22Rv1 (cell line): ENCODE measurements at regions not wholly inside any gene's neighbourhood (a gene's known extent, or its start where the extent isn't known, plus 50 kb on each side); places are given as distances from the start of the nearest gene placed in this dataset.

ENCODE experiments used
- H3K27ac ChIP-seq: fragments of 450-650 bp; 2 replicates; pipeline ENCODE4 v1.5.1; 2017
- ZFX ChIP-seq: fragments of 450-650 bp; IDR thresholded peaks from 2 replicates; pipeline ENCODE4 v1.6.1; 2017; ENCODE audit warnings: antibody characterized with exemption, borderline replicate concordance
- TF ChIP-seq, protein P1 (sequence below): fragments of 450-650 bp; IDR thresholded peaks from 2 replicates; pipeline ENCODE4 v1.5.1; 2017; ENCODE audit warnings: mild to moderate bottlenecking

DNA sequence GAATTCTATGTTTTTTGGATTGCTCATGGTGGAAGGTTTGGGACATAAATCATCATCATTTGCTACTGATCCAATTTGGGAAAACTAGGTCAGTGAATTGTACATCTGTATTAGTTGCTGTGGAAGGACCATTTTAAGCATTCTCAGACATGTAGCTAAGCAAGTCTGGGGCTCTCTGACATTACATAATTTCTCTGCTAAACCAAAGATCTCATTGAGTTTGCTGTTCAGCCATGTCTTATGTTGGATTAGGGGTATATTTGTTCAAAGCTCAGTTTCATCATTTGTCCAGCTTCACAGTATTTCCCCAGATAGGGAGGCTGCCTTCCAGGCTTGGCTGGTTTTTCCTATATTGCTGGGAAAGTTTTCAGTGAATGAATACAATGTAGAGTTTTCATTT lies 399.7 kb downstream of the MTX2 start:
- no peak overlapping the region for H3K27ac ChIP-seq
- TF ChIP-seq ZFX: no peak
- TF ChIP-seq, protein P1, sequence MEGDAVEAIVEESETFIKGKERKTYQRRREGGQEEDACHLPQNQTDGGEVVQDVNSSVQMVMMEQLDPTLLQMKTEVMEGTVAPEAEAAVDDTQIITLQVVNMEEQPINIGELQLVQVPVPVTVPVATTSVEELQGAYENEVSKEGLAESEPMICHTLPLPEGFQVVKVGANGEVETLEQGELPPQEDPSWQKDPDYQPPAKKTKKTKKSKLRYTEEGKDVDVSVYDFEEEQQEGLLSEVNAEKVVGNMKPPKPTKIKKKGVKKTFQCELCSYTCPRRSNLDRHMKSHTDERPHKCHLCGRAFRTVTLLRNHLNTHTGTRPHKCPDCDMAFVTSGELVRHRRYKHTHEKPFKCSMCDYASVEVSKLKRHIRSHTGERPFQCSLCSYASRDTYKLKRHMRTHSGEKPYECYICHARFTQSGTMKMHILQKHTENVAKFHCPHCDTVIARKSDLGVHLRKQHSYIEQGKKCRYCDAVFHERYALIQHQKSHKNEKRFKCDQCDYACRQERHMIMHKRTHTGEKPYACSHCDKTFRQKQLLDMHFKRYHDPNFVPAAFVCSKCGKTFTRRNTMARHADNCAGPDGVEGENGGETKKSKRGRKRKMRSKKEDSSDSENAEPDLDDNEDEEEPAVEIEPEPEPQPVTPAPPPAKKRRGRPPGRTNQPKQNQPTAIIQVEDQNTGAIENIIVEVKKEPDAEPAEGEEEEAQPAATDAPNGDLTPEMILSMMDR: no peak

DNA sequence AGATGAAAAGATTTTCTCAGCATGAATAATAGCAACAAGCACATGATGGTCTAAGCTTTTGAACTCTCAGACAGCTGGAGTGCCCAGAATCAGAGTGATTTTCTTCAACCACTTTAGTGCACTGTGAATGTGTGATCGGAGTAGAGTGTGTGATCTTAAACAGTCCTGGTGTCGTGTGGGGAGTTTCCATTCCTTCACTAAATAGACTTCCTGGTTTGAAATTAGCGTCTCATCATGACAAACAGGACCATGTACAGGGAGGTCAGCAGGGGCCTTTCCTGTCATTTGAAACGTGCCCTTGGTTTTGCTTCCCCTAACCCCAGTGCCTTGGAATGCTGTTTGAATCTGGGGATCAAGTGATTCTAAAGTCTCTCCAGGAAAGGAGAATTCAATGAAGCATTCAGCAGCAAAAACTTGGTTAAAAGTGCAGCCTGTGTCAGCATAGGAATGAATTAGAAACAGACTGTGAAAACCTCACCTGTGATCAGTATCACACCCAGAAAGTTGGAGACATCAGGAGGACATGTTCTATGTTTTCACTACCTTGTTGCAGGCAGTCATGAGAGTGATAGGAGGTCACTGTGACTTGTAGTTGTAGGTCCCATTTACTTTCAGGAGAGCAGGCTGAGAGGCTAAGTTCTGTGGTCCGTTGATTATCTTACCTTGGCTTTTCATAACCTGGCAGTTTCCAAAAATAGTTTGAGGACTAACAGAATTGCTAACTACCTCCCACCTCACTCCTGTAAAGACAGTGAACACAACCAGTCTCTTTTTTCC lies 400.3 kb downstream of the MTX2 start:
- no peak overlapping the region for H3K27ac ChIP-seq
- TF ChIP-seq, protein P1: no peak
- TF ChIP-seq ZFX: no peak

DNA sequence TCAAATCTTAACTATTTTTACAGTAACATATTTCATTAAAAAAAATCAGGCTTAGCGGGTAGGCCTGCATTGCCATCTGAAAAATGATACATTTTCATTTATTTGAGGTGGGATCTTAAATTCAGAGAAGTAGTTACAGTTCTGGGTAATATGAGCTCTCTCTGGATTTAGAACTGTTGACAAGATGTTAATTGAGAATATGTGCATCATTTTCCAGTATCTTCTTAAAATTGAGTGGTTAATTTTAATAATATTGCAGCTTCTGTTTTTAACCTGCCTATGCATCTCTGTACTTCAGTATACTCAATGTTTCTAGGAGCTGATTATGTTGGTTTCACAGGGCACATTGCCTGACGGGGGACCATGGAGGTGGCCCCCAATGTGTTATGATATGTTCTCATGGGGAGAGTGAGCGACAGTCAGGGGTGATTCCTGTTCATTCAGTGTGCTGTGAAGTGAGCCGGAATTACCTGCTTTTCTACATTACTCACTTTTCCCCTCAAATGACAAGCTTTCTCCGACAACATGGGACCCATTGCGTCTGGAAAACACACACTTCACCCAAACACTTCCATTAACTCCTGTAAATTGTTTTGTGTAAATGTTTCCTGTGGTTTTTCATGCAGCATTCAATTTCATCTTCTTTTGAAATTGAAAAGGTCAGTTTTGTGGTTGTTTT lies 406.2 kb downstream of the MTX2 start:
- TF ChIP-seq, protein P1: no peak
- no peak for TF ChIP-seq ZFX
- H3K27ac ChIP-seq: no peak overlapping the region

DNA sequence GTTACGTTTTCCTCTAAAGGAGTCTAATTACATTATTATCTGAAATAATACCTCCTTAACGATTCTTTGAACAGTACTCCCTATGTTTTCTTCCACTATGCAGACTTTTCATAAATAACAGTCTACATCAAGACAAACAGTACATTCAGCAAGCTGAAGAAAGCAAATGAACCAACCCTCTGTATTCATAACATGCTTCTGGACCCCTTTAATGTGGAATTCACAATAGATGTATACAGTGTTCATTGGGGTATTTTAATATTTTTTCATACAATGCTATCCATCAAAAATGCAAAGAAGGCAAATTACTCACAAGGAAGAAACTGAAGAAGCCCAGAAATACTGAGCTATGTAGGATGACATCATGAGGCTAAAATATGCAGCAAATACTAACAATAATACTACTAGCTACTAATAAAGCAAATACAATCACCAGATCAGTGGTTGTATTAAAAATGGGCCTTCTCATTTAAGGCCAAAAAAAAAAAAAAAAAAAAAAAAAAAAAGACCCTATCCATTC lies 408.6 kb downstream of the MTX2 start:
- no peak overlapping the region for H3K27ac ChIP-seq
- no peak for TF ChIP-seq ZFX
- TF ChIP-seq, protein P1: no peak

DNA sequence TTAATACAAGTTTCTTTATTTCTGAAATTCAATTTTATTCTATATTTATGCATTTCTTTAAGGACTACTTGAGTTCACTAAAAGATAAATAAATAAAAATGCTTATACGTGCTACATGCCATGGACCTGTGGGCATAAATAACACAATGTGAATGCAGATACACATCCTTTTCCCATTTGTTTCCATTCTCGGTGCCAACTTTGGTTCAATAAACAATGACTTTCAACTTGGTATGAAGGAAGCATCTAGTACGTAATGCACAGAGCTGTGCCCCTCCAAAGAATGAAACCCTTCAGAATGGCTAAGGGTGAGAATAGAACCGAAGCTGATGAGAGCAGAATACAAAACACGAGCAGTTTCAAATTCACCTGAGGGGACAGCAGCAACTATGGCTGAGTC lies 409.3 kb downstream of the MTX2 start:
- H3K27ac ChIP-seq: no peak overlapping the region
- no peak for TF ChIP-seq ZFX
- TF ChIP-seq, protein P1: no peak

DNA sequence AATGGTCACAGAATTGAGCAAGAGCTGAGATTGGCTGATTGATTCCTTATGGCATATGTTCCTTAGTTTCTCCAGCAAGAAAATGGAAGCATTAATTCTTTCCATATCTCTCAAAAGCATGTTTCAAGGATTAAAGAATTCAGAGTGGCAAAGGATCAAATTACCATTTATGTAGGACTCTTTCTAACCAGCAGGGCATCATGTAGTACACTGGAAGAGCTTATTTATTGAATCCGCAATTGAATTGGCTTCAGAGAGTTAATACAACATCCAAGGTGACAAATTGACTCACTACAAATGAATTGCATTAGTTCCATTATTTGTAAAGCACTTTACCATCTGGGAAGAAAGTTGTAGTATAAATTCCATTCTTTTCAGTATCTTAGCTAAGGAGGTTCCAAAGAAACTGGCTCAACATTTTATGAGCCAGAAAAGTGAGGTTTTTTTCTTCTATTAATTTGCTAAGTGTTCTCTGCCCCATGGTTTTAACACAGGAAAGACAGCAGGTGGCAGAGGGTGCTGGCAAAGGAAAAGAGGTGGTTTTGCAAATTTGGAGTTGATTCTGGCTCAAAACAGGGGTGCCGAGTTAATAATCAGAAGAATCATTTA lies 409.9 kb downstream of the MTX2 start:
- no peak for TF ChIP-seq ZFX
- TF ChIP-seq, protein P1: no peak
- H3K27ac ChIP-seq: no peak overlapping the region
